H9 (cell line): ENCODE measurements at regions not wholly inside any gene's neighbourhood (a gene's known extent, or its start where the extent isn't known, plus 50 kb on each side); places are given as distances from the start of the nearest gene placed in this dataset.
A peak's percentile ranks its signal among the peaks of the same experiment; 100 is the strongest.

ENCODE experiments used
- DNase-seq: peaks from one replicate; pipeline ENCODE4 v3.0.0-alpha.2; 2017
- H2AFZ ChIP-seq: one replicate; pipeline ENCODE4 v1.6.1; 2013; ENCODE audit warnings: mild to moderate bottlenecking, low read length, control low read depth, moderate library complexity
- H2AK5ac ChIP-seq: 2 replicates; pipeline ENCODE4 v1.6.1; 2013; ENCODE audit warnings: low read length, control low read depth, mixed read lengths; ENCODE audit not compliant: insufficient read length
- H2BK120ac ChIP-seq: one replicate; pipeline ENCODE4 v1.6.1; 2013; ENCODE audit warnings: low read depth, mild to moderate bottlenecking, low read length, control low read depth, inconsistent platforms; ENCODE audit not compliant: poor library complexity, severe bottlenecking
- H2BK12ac ChIP-seq: 2 replicates; pipeline ENCODE4 v1.6.1; 2013; ENCODE audit warnings: low read length, control low read depth, mixed read lengths, low read depth; ENCODE audit not compliant: insufficient read length
- H2BK15ac ChIP-seq: 2 replicates; pipeline ENCODE4 v1.6.1; 2013; ENCODE audit warnings: low read depth, low read length, control low read depth
- H2BK20ac ChIP-seq: one replicate; pipeline ENCODE4 v1.6.1; 2013; ENCODE audit warnings: low read depth, mild to moderate bottlenecking, low read length, control low read depth, inconsistent platforms; ENCODE audit not compliant: poor library complexity, severe bottlenecking
- H2BK5ac ChIP-seq: 2 replicates; pipeline ENCODE4 v1.6.1; 2013; ENCODE audit warnings: low read length, control low read depth, mixed read lengths; ENCODE audit not compliant: insufficient read length
- H3K14ac ChIP-seq: 2 replicates; pipeline ENCODE4 v1.6.1; 2013; ENCODE audit warnings: low read length, control low read depth; ENCODE audit not compliant: insufficient read depth
- H3K18ac ChIP-seq: 2 replicates; pipeline ENCODE4 v1.6.1; 2013; ENCODE audit warnings: low read depth, mild to moderate bottlenecking, mixed read lengths, low read length, control low read depth; ENCODE audit not compliant: insufficient read length
- H3K23ac ChIP-seq: 2 replicates; pipeline ENCODE4 v1.6.1; 2013; ENCODE audit warnings: low read length, control low read depth, mixed read lengths, low read depth; ENCODE audit not compliant: insufficient read length
- H3K23me2 ChIP-seq: 2 replicates; pipeline ENCODE4 v1.6.1; 2013; ENCODE audit warnings: low read depth, mild to moderate bottlenecking, mixed read lengths, low read length, control low read depth; ENCODE audit not compliant: insufficient read length, poor library complexity, severe bottlenecking
- H3K27ac ChIP-seq: 2 replicates; pipeline ENCODE4 v1.5.1; 2013; ENCODE audit warnings: low read length, control low read depth, mixed read lengths, low read depth; ENCODE audit not compliant: insufficient read length
- H3K27me3 ChIP-seq: 2 replicates; pipeline ENCODE4 v1.6.1; 2013; ENCODE audit warnings: low read length, control low read depth, inconsistent platforms; ENCODE audit not compliant: insufficient read depth
- H3K4ac ChIP-seq: 2 replicates; pipeline ENCODE4 v1.6.1; 2013; ENCODE audit warnings: low read depth, mild to moderate bottlenecking, control low read depth, inconsistent platforms, low read length, moderate library complexity
- H3K4me1 ChIP-seq: 2 replicates; pipeline ENCODE4 v1.6.1; 2013; ENCODE audit warnings: low read length, control low read depth, inconsistent platforms; ENCODE audit not compliant: insufficient read depth
- H3K4me2 ChIP-seq: 2 replicates; pipeline ENCODE4 v1.6.1; 2013; ENCODE audit warnings: low read length, control low read depth, mixed read lengths; ENCODE audit not compliant: insufficient read length, insufficient read depth
- H3K56ac ChIP-seq: 2 replicates; pipeline ENCODE4 v1.6.1; 2013; ENCODE audit warnings: low read depth, mild to moderate bottlenecking, mixed read lengths, low read length, control low read depth; ENCODE audit not compliant: insufficient read length
- H3K79me1 ChIP-seq: 2 replicates; pipeline ENCODE4 v1.6.1; 2013; ENCODE audit warnings: low read depth, mild to moderate bottlenecking, moderate library complexity, low read length, control low read depth, inconsistent platforms; ENCODE audit not compliant: insufficient read depth, poor library complexity, severe bottlenecking
- H3K79me2 ChIP-seq: 2 replicates; pipeline ENCODE4 v1.6.1; 2013; ENCODE audit warnings: low read length, control low read depth, inconsistent platforms; ENCODE audit not compliant: insufficient read depth
- H3K9ac ChIP-seq: 2 replicates; pipeline ENCODE4 v1.6.1; 2013; ENCODE audit warnings: low read length, control low read depth, mixed read lengths; ENCODE audit not compliant: insufficient read length; ENCODE audit errors: extremely low read depth
- H3K9me3 ChIP-seq: one replicate; pipeline ENCODE4 v1.6.1; 2013; ENCODE audit warnings: low read depth, low read length, inconsistent platforms; ENCODE audit not compliant: control insufficient read depth
- H3T11ph ChIP-seq: one replicate; pipeline ENCODE4 v1.6.1; 2013; ENCODE audit warnings: mild to moderate bottlenecking, low read length, control low read depth, inconsistent platforms
- H4K20me1 ChIP-seq: one replicate; pipeline ENCODE4 v1.6.1; 2013; ENCODE audit not compliant: control insufficient read depth, insufficient read length, insufficient read depth
- H4K5ac ChIP-seq: 2 replicates; pipeline ENCODE4 v1.6.1; 2013; ENCODE audit warnings: low read depth, mild to moderate bottlenecking, mixed read lengths, low read length, control low read depth; ENCODE audit not compliant: insufficient read length
- H4K8ac ChIP-seq: replicated peaks from 2 replicates; pipeline ENCODE4 v1.6.1; 2013; ENCODE audit warnings: low read length, control low read depth, mixed read lengths, low read depth; ENCODE audit not compliant: insufficient read length
- H4K91ac ChIP-seq: 2 replicates; pipeline ENCODE4 v1.6.1; 2013; ENCODE audit warnings: low read depth, mild to moderate bottlenecking, moderate library complexity, mixed read lengths, low read length, control low read depth; ENCODE audit not compliant: insufficient read length
- H3K27ac Mint-ChIP-seq, 3 experiments: 2 replicates in 2 of 3; 3 replicates in 1 of 3; pipeline ENCODE4 v1.8.0; 2020 to 2021; ENCODE audit warnings: mixed read lengths in 3 of 3, mild to moderate bottlenecking in 1 of 3, moderate library complexity in 1 of 3
- H3K27me3 Mint-ChIP-seq: 2 replicates; pipeline ENCODE4 v1.8.0; 2021; ENCODE audit warnings: low read depth, mild to moderate bottlenecking, moderate library complexity, mixed read lengths
- H3K36me3 Mint-ChIP-seq, 3 experiments: 2 replicates in 2 of 3; 3 replicates in 1 of 3; pipeline ENCODE4 v1.8.0; 2020 to 2021; ENCODE audit warnings: low read depth in 3 of 3, mixed read lengths in 3 of 3; ENCODE audit not compliant: insufficient read depth in 1 of 3
- H3K4me1 Mint-ChIP-seq, 2 experiments: 2 replicates each; pipeline ENCODE4 v1.8.0; 2020; ENCODE audit warnings: mixed read lengths in 2 of 2
- H3K4me3 Mint-ChIP-seq, 2 experiments: 2 replicates in 1 of 2; 3 replicates in 1 of 2; pipeline ENCODE4 v1.8.0; 2020 to 2021; ENCODE audit warnings: mild to moderate bottlenecking in 2 of 2, mixed read lengths in 2 of 2, moderate library complexity in 1 of 2
- H3K9me3 Mint-ChIP-seq, 2 experiments: 2 replicates in 1 of 2; 3 replicates in 1 of 2; pipeline ENCODE4 v1.8.0; 2020; ENCODE audit warnings: mild to moderate bottlenecking in 2 of 2, mixed read lengths in 2 of 2, moderate library complexity in 1 of 2
- CTCF ChIP-seq: fragments of 200-600 bp; sonication (generic); conservative IDR thresholded peaks from 3 replicates; pipeline ENCODE4 v1.8.0; 2021; ENCODE audit warnings: antibody characterized with exemption, mild to moderate bottlenecking
- WGBS: extraction: QIAGEN DNeasy Blood & Tissue Kit; methylation state at CpG from one replicate; pipeline ENCODE4 v1.1.7; 2013; ENCODE audit warnings: missing lambda C conversion rate, low lambda C conversion rate, mixed read lengths; ENCODE audit not compliant: insufficient read length; ENCODE audit errors: extremely low coverage; 5-methylcytosine and 5-hydroxymethylcytosine counted together

GRCh38 chr1:228999446-229000170 is 264.3 kb downstream of the RHOU start:
- H2BK15ac ChIP-seq: no peak overlapping the region
- H2BK12ac ChIP-seq: no peak overlapping the region
- Mint-ChIP-seq H3K27me3 (peaks cover 3% of the 10 kb centered on the region), H3K36me3 (no peaks in the 10 kb centered on the region), H3K9me3 (no peaks in the 10 kb centered on the region), H3K4me3 (no peak overlapping the region), H3K4me1 (peaks cover 18 to 20% of the 10 kb centered on the region in 2 experiments), H3K27ac (peak overlapping the region in 1 of 3 experiments; percentile 36; a peak in 1 of 7 replicates)
- no peaks in the 10 kb centered on the region for H3K4me1 ChIP-seq
- no peak overlapping the region for H4K91ac ChIP-seq
- H3K18ac ChIP-seq: no peak overlapping the region
- no peak overlapping the region for H4K5ac ChIP-seq
- H3K9me3 ChIP-seq: no peaks in the 10 kb centered on the region
- no peak overlapping the region for H2BK20ac ChIP-seq
- no peaks in the 10 kb centered on the region for H3K27me3 ChIP-seq
- no peak overlapping the region for H3K23ac ChIP-seq
- no peak overlapping the region for H4K8ac ChIP-seq
- no peak for DNase-seq
- no peak overlapping the region for H2AFZ ChIP-seq
- no peaks in the 10 kb centered on the region for H3K79me2 ChIP-seq
- no peak overlapping the region for H3K9ac ChIP-seq
- no peak overlapping the region for H3T11ph ChIP-seq
- no peak overlapping the region for H2BK120ac ChIP-seq
- no peaks in the 10 kb centered on the region for H3K79me1 ChIP-seq
- WGBS: no CpG with 5 or more reads among the region's 9 CpGs
- no peak overlapping the region for H3K14ac ChIP-seq
- TF ChIP-seq CTCF: no peak
- no peak overlapping the region for H2AK5ac ChIP-seq
- no peak overlapping the region for H3K4me2 ChIP-seq
- no peak overlapping the region for H3K27ac ChIP-seq
- no peak overlapping the region for H3K56ac ChIP-seq
- no peaks in the 10 kb centered on the region for H3K23me2 ChIP-seq
- H3K4ac ChIP-seq: no peak overlapping the region
- H4K20me1 ChIP-seq: no peaks in the 10 kb centered on the region
- no peak overlapping the region for H2BK5ac ChIP-seq
